ENCODE measurements at regions not wholly inside any gene's neighbourhood (a gene's known extent, or its start where the extent isn't known, plus 50 kb on each side); places are given as distances from the start of the nearest gene placed in this dataset.
"Not testable (repeated sequence)": the region's sequence is repeated elsewhere in the genome, so short reads cannot be mapped to it uniquely, and the experiment has no call there.

DNA sequence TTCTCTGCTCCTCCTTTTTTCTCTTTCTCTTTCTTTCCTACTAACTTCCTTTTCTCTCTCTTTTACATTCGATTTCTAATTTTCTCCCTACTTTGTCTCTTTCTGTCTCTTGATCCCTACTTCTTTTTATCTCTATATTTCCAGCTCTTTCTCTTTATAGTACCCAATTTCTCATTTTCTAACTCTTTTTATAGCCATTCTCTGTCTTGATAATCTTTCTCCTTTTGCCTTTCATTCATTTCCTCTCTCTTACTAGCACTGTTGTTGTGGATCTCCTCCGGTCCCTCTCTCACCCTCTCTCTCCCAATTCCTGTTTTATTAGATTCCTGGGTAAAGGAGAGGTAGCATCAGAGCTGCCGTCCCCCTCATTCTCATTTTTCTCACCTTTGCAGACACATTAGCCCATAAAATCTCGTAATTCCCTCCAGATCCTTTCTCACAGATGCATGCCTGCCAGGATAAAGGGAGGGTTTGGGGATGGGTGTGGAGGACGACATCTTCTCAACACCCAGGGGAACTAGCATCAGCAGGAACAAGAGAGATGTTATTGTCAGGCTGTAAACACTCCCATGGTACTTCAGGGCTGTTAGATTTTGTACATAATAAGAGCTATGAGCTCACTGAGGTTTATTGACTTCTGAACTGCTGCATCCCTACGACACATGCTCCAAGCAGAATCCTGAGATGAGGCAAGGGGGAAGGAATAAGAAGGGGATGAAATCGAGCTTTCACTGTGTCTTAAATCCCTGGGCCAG is 159.0 kb upstream of the GALNT2 start:
- no peak overlapping the region for H3K27ac Mint-ChIP-seq
- H3K27me3 Mint-ChIP-seq = peaks cover 29% of the 10 kb centered on the region
- no peaks in the 10 kb centered on the region for H3K4me1 Mint-ChIP-seq
- H3K4me3 Mint-ChIP-seq = no peak overlapping the region
- H3K36me3 Mint-ChIP-seq (ENCODE audit: low read depth) = no peaks in the 10 kb centered on the region
- no peaks in the 10 kb centered on the region for H3K9me3 Mint-ChIP-seq
- ATAC-seq (replicated peaks) = no peak

DNA sequence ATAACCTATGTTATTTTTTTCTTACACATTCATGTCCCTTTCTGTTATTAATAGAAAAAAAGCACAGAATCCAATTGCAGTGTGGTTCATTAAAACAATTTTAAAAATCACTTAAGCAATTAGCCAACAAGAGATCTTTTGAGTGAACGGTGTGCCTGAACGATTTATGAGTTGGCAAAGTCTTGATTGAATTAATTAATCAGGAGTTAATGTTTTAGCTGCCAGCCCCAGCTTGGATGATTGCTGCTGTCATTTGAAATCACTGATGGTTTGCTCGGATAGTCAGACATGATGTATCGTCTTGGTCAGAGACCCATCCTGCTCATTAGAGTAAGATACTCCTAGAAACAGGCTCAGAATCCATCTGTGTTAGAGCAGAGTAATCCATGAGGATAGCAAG is 158.3 kb upstream of the GALNT2 start:
- Mint-ChIP-seq H3K9me3 (no peaks in the 10 kb centered on the region), H3K27ac (no peak overlapping the region), H3K36me3 (ENCODE audit: low read depth) (no peaks in the 10 kb centered on the region), H3K4me1 (no peaks in the 10 kb centered on the region), H3K4me3 (no peak overlapping the region), H3K27me3 (peaks cover 24% of the 10 kb centered on the region)
- no peak for ATAC-seq (replicated peaks)

DNA sequence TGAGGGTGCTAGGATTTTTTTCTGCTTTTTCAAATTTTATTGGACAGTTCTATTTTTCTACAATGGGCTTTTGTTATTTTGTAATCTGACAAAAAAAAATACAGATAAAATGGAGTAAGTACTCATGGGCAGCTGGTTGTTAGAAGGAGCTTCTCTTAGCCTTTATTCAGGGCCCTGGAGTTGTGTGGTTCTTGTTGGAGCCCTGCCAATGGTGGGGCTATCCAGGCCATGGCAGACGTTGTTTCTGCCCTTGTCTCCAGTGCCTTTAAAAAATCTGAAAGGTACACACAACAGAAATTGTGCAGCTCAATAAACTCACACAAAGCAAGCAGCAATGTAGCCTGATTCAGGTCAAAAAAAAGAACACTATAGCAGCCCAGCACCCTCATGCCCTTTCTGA is 153.5 kb upstream of the GALNT2 start:
- H3K9me3 Mint-ChIP-seq = no peaks in the 10 kb centered on the region
- no peak for ATAC-seq (replicated peaks)

DNA sequence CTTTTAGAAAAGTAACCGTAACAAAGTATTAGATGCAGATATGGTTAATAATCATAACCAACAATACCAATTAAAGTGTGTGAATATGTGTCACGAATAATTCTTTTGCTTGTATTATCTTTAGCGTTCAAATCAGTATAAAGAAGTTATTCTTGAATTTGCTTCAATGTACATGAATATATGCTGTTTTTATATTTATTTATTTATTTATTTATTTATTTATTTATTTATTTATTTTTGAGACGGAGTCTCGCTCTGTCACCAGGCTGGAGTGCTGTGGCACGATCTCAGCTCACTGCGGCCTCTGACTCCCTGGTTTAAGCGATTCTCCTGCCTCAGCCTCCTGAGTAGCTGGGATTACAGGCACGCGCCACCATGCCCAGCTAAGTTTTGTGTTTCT is 147.6 kb upstream of the GALNT2 start:
- not testable (repeated sequence) for H3K27ac Mint-ChIP-seq; ATAC-seq (replicated peaks); H3K36me3 Mint-ChIP-seq (ENCODE audit: low read depth); H3K27me3 Mint-ChIP-seq; H3K4me3 Mint-ChIP-seq; H3K9me3 Mint-ChIP-seq; H3K4me1 Mint-ChIP-seq

More for the DNA sequence above, 153.5 kb upstream of the GALNT2 start:
- H3K36me3 Mint-ChIP-seq (ENCODE audit: low read depth) = no peaks in the 10 kb centered on the region
- H3K27me3 Mint-ChIP-seq = peaks cover 9% of the 10 kb centered on the region
- no peak overlapping the region for H3K27ac Mint-ChIP-seq
- no peak overlapping the region for H3K4me3 Mint-ChIP-seq
- H3K4me1 Mint-ChIP-seq = no peaks in the 10 kb centered on the region

DNA sequence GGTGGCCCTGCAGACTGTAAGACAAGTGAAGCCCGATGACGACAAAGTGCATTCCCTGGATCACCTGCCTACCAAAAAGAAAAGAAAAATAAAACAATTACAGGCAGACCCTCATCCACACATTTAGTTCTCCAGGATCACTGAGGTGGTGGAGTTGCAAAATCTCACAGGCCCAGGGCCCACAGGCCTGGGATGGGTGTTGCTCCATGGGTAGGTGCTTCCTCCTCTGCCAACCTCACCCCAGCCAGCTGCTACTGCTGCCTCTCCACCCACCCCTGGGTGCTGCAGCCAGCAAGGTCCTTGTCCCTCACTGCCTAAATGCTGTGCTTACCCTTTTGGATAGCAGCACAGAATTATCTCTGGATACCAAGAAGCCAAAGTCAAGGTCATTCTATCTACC is 146.4 kb upstream of the GALNT2 start:
- peaks cover 7% of the 10 kb centered on the region for H3K27me3 Mint-ChIP-seq
- H3K9me3 Mint-ChIP-seq = no peaks in the 10 kb centered on the region
- H3K27ac Mint-ChIP-seq = no peak overlapping the region
- no peak for ATAC-seq (replicated peaks)
- H3K4me3 Mint-ChIP-seq = no peak overlapping the region
- H3K36me3 Mint-ChIP-seq (ENCODE audit: low read depth) = no peaks in the 10 kb centered on the region
- H3K4me1 Mint-ChIP-seq = no peaks in the 10 kb centered on the region

DNA sequence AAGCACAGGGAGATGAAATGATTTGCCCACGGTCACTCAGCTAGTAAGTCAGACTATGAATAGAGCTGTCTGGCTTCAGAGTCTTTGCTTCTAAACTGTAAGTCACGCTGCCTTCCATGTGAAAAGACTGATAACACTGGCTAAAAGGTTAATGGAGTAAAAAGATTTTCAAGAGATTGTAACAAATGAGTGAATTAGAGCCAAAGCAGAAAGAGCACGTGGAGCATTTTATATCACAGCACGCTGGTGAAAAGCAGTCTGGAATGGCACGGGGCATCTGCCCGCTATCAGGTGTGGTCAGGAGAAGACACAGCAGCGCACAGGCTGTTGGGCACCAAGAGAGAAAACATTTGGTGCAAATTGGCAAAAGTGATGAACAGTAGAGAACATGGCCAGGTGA is 144.8 kb upstream of the GALNT2 start:
- no peaks in the 10 kb centered on the region for H3K36me3 Mint-ChIP-seq (ENCODE audit: low read depth)
- H3K27ac Mint-ChIP-seq = no peak overlapping the region
- H3K4me3 Mint-ChIP-seq = no peak overlapping the region
- H3K27me3 Mint-ChIP-seq = peaks cover 15% of the 10 kb centered on the region
- ATAC-seq (replicated peaks) = no peak
- H3K4me1 Mint-ChIP-seq = no peaks in the 10 kb centered on the region
- no peaks in the 10 kb centered on the region for H3K9me3 Mint-ChIP-seq

DNA sequence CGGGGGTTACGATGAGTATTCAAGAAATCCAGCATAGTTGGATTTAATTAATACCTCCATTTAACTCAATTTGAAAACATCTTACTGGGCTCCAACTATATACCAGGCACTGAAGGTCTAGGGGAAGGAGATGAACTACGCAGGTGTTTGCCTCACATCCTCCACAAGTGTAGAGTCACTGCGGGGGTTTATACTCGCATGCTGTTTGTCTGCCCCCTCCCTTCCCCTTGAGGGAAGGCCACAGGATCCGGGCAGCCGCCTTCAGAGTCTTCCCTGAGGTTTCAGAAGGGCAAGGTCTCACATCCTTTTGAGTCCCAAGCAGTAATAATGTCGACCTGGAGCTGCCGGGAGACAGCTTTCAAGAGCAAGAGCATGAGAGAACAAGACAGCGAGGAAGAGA is 142.4 kb upstream of the GALNT2 start:
- H3K4me3 Mint-ChIP-seq = no peak overlapping the region
- no peak for ATAC-seq (replicated peaks)
- H3K27ac Mint-ChIP-seq = no peak overlapping the region
- H3K36me3 Mint-ChIP-seq (ENCODE audit: low read depth) = no peaks in the 10 kb centered on the region
- no peaks in the 10 kb centered on the region for H3K9me3 Mint-ChIP-seq
- peaks cover 27% of the 10 kb centered on the region for H3K27me3 Mint-ChIP-seq
- no peaks in the 10 kb centered on the region for H3K4me1 Mint-ChIP-seq

DNA sequence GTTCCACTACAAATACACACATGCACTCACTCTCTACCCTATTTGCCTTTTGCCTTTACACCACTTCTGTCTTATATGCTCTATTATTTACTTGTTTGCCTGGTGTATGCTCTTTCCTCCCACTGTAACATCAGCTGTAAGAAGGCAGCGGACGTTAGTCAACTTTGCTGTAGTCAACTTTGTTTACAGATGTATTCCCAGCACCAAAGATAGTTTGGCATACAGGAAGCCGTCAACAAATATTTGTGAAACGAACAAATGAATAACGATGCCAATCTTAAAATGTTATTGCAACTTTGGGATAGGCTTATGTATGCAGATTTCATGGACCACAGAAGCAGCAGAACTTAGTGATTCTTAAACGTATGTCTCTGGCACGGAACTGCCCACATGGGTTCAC is 138.3 kb upstream of the GALNT2 start:
- no peak for ATAC-seq (replicated peaks)
- Mint-ChIP-seq H3K4me3 (no peak overlapping the region), H3K27ac (no peak overlapping the region), H3K4me1 (no peaks in the 10 kb centered on the region), H3K36me3 (ENCODE audit: low read depth) (no peaks in the 10 kb centered on the region), H3K27me3 (peaks cover 31% of the 10 kb centered on the region), H3K9me3 (no peaks in the 10 kb centered on the region)

DNA sequence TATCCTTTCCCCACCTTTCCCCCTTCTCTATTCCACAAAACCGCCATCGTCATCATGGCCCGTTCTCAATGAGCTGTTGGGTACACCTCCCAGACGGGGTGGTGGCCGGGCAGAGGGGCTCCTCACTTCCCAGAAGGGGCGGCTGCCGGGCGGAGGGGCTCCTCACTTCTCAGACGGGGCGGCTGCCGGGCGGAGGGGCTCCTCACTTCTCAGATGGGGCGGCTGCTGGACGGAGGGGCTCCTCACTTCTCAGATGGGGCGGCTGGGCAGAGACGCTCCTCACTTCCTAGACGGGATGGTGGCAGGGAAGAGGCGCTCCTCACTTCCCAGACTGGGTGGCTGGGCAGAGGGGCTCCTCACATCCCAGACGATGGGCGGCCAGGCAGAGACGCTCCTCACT is 135.3 kb upstream of the GALNT2 start:
- not testable (repeated sequence) for ATAC-seq (replicated peaks); H3K9me3 Mint-ChIP-seq; H3K4me3 Mint-ChIP-seq; H3K4me1 Mint-ChIP-seq; H3K36me3 Mint-ChIP-seq (ENCODE audit: low read depth); H3K27ac Mint-ChIP-seq
- peaks cover 31% of the 10 kb centered on the region for H3K27me3 Mint-ChIP-seq

DNA sequence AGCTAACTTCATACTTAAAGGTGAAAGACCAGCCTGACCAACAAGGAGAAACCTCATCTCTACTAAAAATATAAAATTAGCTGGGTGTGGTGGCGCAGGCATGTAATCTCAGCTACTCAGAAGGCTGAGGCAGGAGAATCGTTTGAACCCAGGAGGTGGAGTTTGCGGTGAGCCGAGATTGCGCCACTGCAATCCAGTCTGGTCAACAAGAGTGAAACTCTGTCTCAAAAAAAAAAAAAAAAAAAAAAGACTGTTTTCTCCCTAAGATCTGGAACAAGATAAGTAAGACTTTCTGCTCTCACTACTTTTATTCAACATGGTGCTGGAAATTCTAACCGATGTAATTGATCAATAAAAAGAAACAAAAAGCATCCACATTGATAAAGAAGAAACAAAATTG is 131.9 kb upstream of the GALNT2 start:
- not testable (repeated sequence) for H3K36me3 Mint-ChIP-seq (ENCODE audit: low read depth); H3K4me3 Mint-ChIP-seq; H3K9me3 Mint-ChIP-seq; H3K27ac Mint-ChIP-seq; H3K4me1 Mint-ChIP-seq; ATAC-seq (replicated peaks)
- peaks cover 14% of the 10 kb centered on the region for H3K27me3 Mint-ChIP-seq

DNA sequence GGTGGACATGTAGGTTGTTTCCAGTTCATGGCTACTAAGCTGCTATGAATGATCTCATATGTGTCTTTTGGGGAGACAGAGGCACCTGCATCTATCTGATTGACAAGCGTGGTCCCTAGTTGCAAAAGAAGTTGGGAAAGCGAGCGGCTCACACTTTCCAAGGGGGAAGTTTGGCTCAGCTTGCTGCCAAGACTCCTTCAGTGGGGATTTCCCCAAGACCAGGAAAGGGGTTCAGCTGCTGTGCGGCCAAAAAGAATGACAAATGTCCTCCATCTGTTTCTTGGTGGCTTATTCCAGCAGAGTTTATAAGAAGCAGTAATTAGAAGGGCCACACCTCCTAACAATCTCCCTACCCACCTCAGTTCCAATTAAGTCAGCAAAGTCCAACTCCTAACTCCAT is 128.5 kb upstream of the GALNT2 start:
- ATAC-seq (replicated peaks) = no peak
- H3K4me3 Mint-ChIP-seq = no peak overlapping the region
- H3K27ac Mint-ChIP-seq = no peak overlapping the region
- H3K27me3 Mint-ChIP-seq = peaks cover 31% of the 10 kb centered on the region
- no peaks in the 10 kb centered on the region for H3K4me1 Mint-ChIP-seq
- no peaks in the 10 kb centered on the region for H3K9me3 Mint-ChIP-seq
- no peaks in the 10 kb centered on the region for H3K36me3 Mint-ChIP-seq (ENCODE audit: low read depth)

DNA sequence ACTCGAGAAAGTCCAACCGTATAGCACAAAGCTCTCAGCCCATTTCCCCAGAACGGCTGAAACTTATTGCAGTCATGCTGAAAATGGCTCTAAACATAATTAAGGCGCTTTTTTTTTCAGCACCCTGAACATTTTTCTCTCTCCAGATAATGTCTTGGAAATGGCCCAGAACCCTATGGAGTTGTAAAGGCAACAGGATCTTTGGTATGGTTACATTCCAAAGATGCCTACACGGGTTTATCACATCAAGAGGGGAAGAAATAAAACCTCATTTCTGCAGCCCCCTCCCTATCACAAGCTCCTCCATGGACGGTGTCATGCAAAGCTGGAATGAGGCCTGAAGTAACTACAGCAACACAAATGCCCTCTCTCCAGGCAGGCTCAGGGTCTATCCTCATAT is 126.4 kb upstream of the GALNT2 start:
- H3K27me3 Mint-ChIP-seq = peaks cover 36% of the 10 kb centered on the region
- H3K4me1 Mint-ChIP-seq = no peaks in the 10 kb centered on the region
- no peak overlapping the region for H3K27ac Mint-ChIP-seq
- H3K4me3 Mint-ChIP-seq = no peak overlapping the region
- no peaks in the 10 kb centered on the region for H3K9me3 Mint-ChIP-seq
- ATAC-seq (replicated peaks) = no peak
- H3K36me3 Mint-ChIP-seq (ENCODE audit: low read depth) = no peaks in the 10 kb centered on the region

DNA sequence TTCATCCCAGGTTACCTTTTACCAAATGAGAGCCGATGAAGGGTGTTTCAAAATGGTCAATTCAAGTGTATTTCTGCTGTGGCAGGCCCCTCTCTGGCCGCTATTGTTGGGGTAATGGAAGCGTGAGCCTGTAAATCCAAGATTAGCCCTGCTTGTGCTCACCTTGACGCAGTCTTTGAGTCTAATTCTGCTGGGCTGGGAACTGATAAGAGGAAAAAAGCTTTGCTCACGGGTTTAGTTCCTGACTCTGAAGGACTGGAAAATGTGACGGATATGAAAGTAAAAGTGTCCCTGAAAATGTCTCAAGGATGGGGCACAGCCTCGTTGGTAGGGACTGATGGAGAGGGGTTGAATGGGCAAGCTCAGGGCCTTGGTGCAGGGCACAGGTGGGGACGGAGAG is 125.9 kb upstream of the GALNT2 start:
- no peaks in the 10 kb centered on the region for H3K36me3 Mint-ChIP-seq (ENCODE audit: low read depth)
- H3K27ac Mint-ChIP-seq = no peak overlapping the region
- H3K9me3 Mint-ChIP-seq = no peaks in the 10 kb centered on the region
- H3K4me1 Mint-ChIP-seq = no peaks in the 10 kb centered on the region
- no peak for ATAC-seq (replicated peaks)
- peaks cover 35% of the 10 kb centered on the region for H3K27me3 Mint-ChIP-seq
- H3K4me3 Mint-ChIP-seq = no peak overlapping the region

DNA sequence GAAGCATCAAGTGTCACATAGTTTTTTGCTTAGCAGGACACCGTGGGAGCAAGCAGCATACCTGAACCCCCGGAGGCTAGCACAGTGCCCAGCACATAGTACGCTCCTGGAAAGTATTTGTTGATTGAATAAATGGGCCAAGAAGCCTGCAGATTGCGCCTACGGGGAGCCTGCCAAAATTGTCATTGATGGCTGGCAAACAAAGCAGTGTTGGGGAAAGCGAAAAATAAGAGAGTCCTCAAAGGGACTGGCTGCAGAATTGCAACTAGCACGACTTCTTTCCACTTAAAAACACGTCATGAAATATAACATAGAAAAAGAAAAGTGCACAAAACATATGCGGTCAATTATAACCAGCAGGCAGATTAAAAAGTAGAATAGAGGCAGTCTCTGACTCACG is 125.2 kb upstream of the GALNT2 start:
- no peaks in the 10 kb centered on the region for H3K36me3 Mint-ChIP-seq (ENCODE audit: low read depth)
- H3K4me3 Mint-ChIP-seq = no peak overlapping the region
- no peak for ATAC-seq (replicated peaks)
- H3K9me3 Mint-ChIP-seq = no peaks in the 10 kb centered on the region
- no peak overlapping the region for H3K27ac Mint-ChIP-seq
- H3K4me1 Mint-ChIP-seq = no peaks in the 10 kb centered on the region
- H3K27me3 Mint-ChIP-seq = peaks cover 33% of the 10 kb centered on the region

DNA sequence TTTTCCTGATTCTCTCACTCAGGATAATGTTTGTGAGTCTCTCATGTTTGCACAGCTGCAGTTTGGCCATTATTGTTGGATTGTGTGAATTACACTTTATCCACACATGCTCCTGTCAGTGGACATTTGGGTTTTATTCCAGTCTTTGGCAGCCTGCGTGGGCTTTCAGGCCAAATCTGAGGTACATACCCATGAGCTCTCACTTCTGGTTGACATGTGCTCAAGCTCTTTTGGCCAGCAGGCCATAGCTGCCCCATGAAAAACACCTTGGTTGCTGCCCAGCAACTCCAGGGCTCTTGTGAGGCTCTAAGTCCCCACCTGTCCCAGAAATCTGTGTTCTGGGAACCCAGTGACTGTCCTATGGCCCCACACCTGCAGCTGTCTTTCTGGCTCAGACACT is 124.5 kb upstream of the GALNT2 start:
- Mint-ChIP-seq H3K4me3 (no peak overlapping the region), H3K4me1 (no peaks in the 10 kb centered on the region), H3K27me3 (peaks cover 33% of the 10 kb centered on the region), H3K36me3 (ENCODE audit: low read depth) (no peaks in the 10 kb centered on the region), H3K9me3 (no peaks in the 10 kb centered on the region), H3K27ac (no peak overlapping the region)
- no peak for ATAC-seq (replicated peaks)

DNA sequence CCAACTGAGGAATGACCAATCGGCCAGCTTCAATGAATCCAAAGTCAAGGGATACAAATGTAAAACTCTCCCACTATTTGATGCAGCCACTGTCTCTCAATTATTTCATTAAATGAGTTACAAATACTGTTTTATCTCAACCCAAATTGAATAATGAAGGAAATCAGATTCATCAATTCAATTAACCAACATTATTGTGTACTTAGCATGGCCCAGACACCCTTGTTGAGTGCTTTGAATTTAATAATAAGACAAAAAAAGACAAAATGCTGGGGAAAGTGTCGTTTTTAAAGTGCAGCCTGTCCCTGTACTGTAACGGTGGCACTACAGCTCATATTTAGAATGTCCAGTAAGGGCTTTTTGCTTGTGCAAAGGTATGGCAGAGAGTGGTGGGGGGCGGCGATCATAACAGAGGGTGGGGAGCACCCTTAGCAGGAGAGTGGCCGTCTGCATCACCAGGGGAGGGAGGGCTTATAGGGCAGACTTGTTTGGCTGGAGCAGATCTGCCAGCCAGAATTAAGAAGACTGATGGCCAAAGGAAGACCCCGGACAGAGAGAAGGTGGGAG is 123.8 kb upstream of the GALNT2 start:
- H3K27ac Mint-ChIP-seq = no peak overlapping the region
- no peak for ATAC-seq (replicated peaks)
- H3K4me1 Mint-ChIP-seq = no peaks in the 10 kb centered on the region
- H3K36me3 Mint-ChIP-seq (ENCODE audit: low read depth) = no peaks in the 10 kb centered on the region
- H3K27me3 Mint-ChIP-seq = peaks cover 33% of the 10 kb centered on the region
- H3K9me3 Mint-ChIP-seq = no peaks in the 10 kb centered on the region
- no peak overlapping the region for H3K4me3 Mint-ChIP-seq
